HCT116 (cell line): ENCODE measurements at regions not wholly inside any gene's neighbourhood (a gene's known extent, or its start where the extent isn't known, plus 50 kb on each side); places are given as distances from the start of the nearest gene placed in this dataset.

Source experiments
- ATAC-seq: fragments of 200-7000 bp; cut with Tn5 transposase; 2 replicates; pipeline ENCODE4 v1.9.1; 2020; ENCODE audit warnings: mild to moderate bottlenecking, moderate library complexity
- BruUV-seq: library from RNA; stranded (reverse); fragments of 400-500 nt; replicated peaks from 2 replicates; lab custom pipeline; 2021; lab: Mats Ljungman, UMichigan
- CTCF ChIA-PET: fragments of 300-600 bp; sonication (Branson Sonifier 250); formaldehyde crosslinking; loops from one replicate; lab custom pipeline; 2021; ENCODE audit warnings: antibody characterized with exemption; lab: Charles Lee
- POLR2A ChIA-PET: fragments of 300-600, 350-600 bp; sonication (Branson Sonifier 250); formaldehyde crosslinking; loops from one replicate; lab custom pipeline; 2021; ENCODE audit warnings: antibody characterized with exemption; lab: Charles Lee
- RAD21 ChIA-PET, 2 experiments: fragments of 300-600 bp; sonication (Branson Sonifier 250); formaldehyde crosslinking; loops; one replicate each; lab custom pipeline; 2023; ENCODE audit warnings: low total read pairs in 2 of 2; ENCODE audit not compliant: uncharacterized antibody in 2 of 2, unreplicated experiment in 2 of 2, low non-redundant PET in 1 of 2; lab: Charles Lee
- DNase-seq: peaks from one replicate; pipeline ENCODE4 v3.0.0-alpha.2; 2010; ENCODE audit warnings: low read depth, low spot score
- H2AFZ ChIP-seq: fragments of 200-600 bp; shearing (Covaris generic), sonication (generic); 2 replicates; pipeline ENCODE4 v1.6.1; 2017; ENCODE audit warnings: low read depth, mixed run types, mixed read lengths, antibody characterized with exemption, low read length; ENCODE audit not compliant: poor library complexity, severe bottlenecking
- H3K27ac ChIP-seq: 2 replicates; pipeline ENCODE4 v1.5.1; 2012; ENCODE audit warnings: low read depth, low read length
- H3K27me3 ChIP-seq: fragments of 200-600 bp; sonication (generic); 2 replicates; pipeline ENCODE4 v1.6.1; 2016; ENCODE audit warnings: mixed run types, low read length, mixed read lengths; ENCODE audit not compliant: insufficient read depth
- H3K36me3 ChIP-seq, 2 experiments: fragments of 200-500 bp in 1 of 2; fragments of 200-600 bp in 1 of 2; sonication (Bioruptor generic) in 1 of 2; sonication (generic) in 1 of 2; 2 replicates each; pipeline versions ENCODE4 v1.5.1 to v1.6.1; 2014 to 2016; ENCODE audit warnings: low read length in 2 of 2, inconsistent platforms in 1 of 2, mixed read lengths in 1 of 2, mixed run types in 1 of 2; ENCODE audit not compliant: insufficient read depth in 2 of 2, control insufficient read depth in 1 of 2
- H3K4me1 ChIP-seq, 2 experiments: fragments of 200-600 bp in 1 of 2; sonication (generic) in 1 of 2; 2 replicates each; pipeline versions ENCODE4 v1.5.1 to v1.6.1; 2012 to 2017; ENCODE audit warnings: low read length in 2 of 2, inconsistent platforms in 1 of 2, mild to moderate bottlenecking in 1 of 2, mixed read lengths in 1 of 2, mixed run types in 1 of 2, moderate library complexity in 1 of 2; ENCODE audit not compliant: insufficient read depth in 2 of 2, control insufficient read depth in 1 of 2
- H3K4me2 ChIP-seq: fragments of 200-600 bp; sonication (generic); 2 replicates; pipeline ENCODE4 v1.6.1; 2017; ENCODE audit warnings: mixed run types, low read length, mixed read lengths
- H3K4me3 ChIP-seq, 2 experiments: fragments of 200-600 bp in 1 of 2; sonication (generic) in 1 of 2; replicated peaks in 1 of 2; 2 replicates each; pipeline ENCODE4 v1.5.1; 2011 to 2016; ENCODE audit warnings: low read length in 2 of 2, control low read depth in 1 of 2, low read depth in 1 of 2, mild to moderate bottlenecking in 1 of 2, mixed read lengths in 1 of 2, mixed run types in 1 of 2
- H3K79me2 ChIP-seq: fragments of 200-600 bp; sonication (generic); 2 replicates; pipeline ENCODE4 v1.6.1; 2017; ENCODE audit warnings: mild to moderate bottlenecking, mixed run types, low read length, moderate library complexity, mixed read lengths; ENCODE audit not compliant: insufficient read depth
- H3K9ac ChIP-seq: fragments of 200-600 bp; sonication (generic); 2 replicates; pipeline ENCODE4 v1.6.1; 2016; ENCODE audit warnings: low read length, mixed read lengths
- H3K9me2 ChIP-seq: fragments of 200-600 bp; sonication (generic), shearing (Covaris generic); 2 replicates; pipeline ENCODE4 v1.6.1; 2017; ENCODE audit warnings: mixed run types, mild to moderate bottlenecking, moderate library complexity; ENCODE audit not compliant: insufficient read depth
- H3K9me3 ChIP-seq, 2 experiments: fragments of 200-500 bp in 1 of 2; fragments of 200-600 bp in 1 of 2; sonication (Bioruptor generic) in 1 of 2; sonication (generic) in 1 of 2; 2 replicates each; pipeline ENCODE4 v1.6.1; 2014 to 2017; ENCODE audit warnings: low read length in 2 of 2, mixed read lengths in 2 of 2, inconsistent platforms in 1 of 2, low read depth in 1 of 2, mild to moderate bottlenecking in 1 of 2, mixed run types in 1 of 2, moderate library complexity in 1 of 2; ENCODE audit not compliant: control insufficient read depth in 1 of 2, insufficient read depth in 1 of 2
- H4K20me1 ChIP-seq: fragments of 200-600 bp; sonication (generic), shearing (Covaris generic); 2 replicates; pipeline ENCODE4 v1.6.1; 2017; ENCODE audit warnings: mixed run types, mild to moderate bottlenecking, moderate library complexity; ENCODE audit not compliant: insufficient read depth
- ATF3 ChIP-seq: IDR thresholded peaks from 2 replicates; pipeline ENCODE4 v1.6.1; 2012
- CEBPB ChIP-seq: IDR thresholded peaks from 2 replicates; pipeline ENCODE4 v1.6.1; 2012; ENCODE audit warnings: low read depth
- EGR1 ChIP-seq: IDR thresholded peaks from 2 replicates; pipeline ENCODE4 v1.6.1; 2012; ENCODE audit warnings: low read depth
- ELF1 ChIP-seq: IDR thresholded peaks from 2 replicates; pipeline ENCODE4 v1.6.1; 2012; ENCODE audit warnings: low read depth, borderline replicate concordance
- EZH2 ChIP-seq: fragments of 200-600 bp; sonication (generic); IDR thresholded peaks from 2 replicates; pipeline ENCODE4 v1.6.1; 2017; ENCODE audit warnings: antibody characterized with exemption, mixed run types
- EZH2phosphoT487 ChIP-seq: fragments of 200-600 bp; IDR thresholded peaks from 2 replicates; pipeline ENCODE4 v1.6.1; 2018; ENCODE audit warnings: antibody characterized with exemption, borderline replicate concordance
- FOSL1 ChIP-seq: IDR thresholded peaks from 2 replicates; pipeline ENCODE4 v1.6.1; 2012; ENCODE audit warnings: low read depth
- POLR2AphosphoS5 ChIP-seq: IDR thresholded peaks from 2 replicates; pipeline ENCODE4 v1.6.1; 2011; ENCODE audit warnings: mild to moderate bottlenecking, low read depth, low read length, moderate library complexity
- RAD21 ChIP-seq: IDR thresholded peaks from 2 replicates; pipeline ENCODE4 v1.6.1; 2012; ENCODE audit warnings: low read depth, mild to moderate bottlenecking
- REST ChIP-seq: IDR thresholded peaks from 2 replicates; pipeline ENCODE4 v1.6.1; 2012; ENCODE audit warnings: low read depth
- ZNF274 ChIP-seq: fragments of 200-500 bp; sonication (Bioruptor generic); IDR thresholded peaks from 2 replicates; pipeline ENCODE4 v1.6.1; 2014; ENCODE audit warnings: mild to moderate bottlenecking, low read depth, low read length, inconsistent platforms
- intact Hi-C: fragments of 100-400 bp; cut with micrococcal nuclease; formaldehyde crosslinking; loops from 2 replicates; pipeline ENCODE4 v1.10.0; 2022
- TF ChIP-seq, protein P1 (sequence below): IDR thresholded peaks from 2 replicates; pipeline ENCODE4 v1.6.1; 2011; ENCODE audit warnings: mild to moderate bottlenecking, low read length, moderate library complexity; ENCODE audit not compliant: insufficient replicate concordance; ENCODE audit errors: extremely low read depth

DNA sequence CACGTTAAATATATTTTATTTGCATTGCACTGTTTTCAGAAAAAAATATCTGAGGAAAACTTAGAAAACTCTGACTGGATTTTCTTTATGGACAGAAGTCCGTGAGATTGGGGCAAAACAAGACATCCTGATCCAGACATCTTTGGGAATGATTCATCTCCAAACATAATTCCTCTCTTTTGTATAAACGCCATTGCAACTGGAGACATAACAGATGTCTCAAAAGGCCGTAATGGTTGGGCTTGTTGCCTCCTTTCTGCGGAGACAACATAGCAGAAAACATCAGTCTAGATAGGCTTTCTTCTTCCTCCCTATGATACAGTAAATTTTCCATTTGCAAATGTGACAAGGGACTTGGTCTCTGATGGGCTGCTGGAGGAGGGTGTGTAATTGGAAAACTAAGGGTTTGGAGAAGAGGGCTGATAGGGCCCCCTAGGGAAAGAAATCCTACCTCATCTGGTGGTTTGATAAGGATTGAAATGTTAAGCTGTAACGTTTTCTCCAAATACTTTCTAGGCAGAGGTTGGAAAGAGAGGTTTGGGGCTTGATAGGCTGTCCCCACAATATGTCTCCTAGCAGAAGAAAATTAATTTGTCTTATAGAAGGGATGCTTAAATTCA is 631.5 kb upstream of the ST8SIA4 start:
- Histone ChIP-seq H3K4me1 (no peaks in the 10 kb centered on the region), H3K9me2 (0 out of 2 replicates have a peak, but pooled peaks cover 6% of the 10 kb centered on the region), H3K9me3 (no peaks in the 10 kb centered on the region), H3K4me3 (no peak overlapping the region), H3K79me2 (no peaks in the 10 kb centered on the region), H2AFZ (no peak overlapping the region), H3K36me3 (no peaks in the 10 kb centered on the region)
- DNase-seq (no peak), ATAC-seq (no peak)
- intact Hi-C loops = no loop called here
- TF ChIP-seq FOSL1 = no peak
- TF ChIP-seq, all 23 proteins: peak for 0
- no peaks in the 10 kb centered on the region for H3K27me3 ChIP-seq
- no peak overlapping the region for H3K4me2 ChIP-seq
- RAD21 ChIA-PET = no interaction called here
- H3K27ac ChIP-seq = no peak overlapping the region
- POLR2A ChIA-PET = no interaction called here
- BruUV-seq = no TSS peak
- H4K20me1 ChIP-seq = no peaks in the 10 kb centered on the region
- CTCF ChIA-PET = no interaction called here
- H3K9ac ChIP-seq = no peak overlapping the region

GRCh38 chr5:101532430-101532829 is 629.3 kb upstream of the ST8SIA4 start:
- intact Hi-C loops = no loop called here
- RAD21 ChIA-PET = no interaction called here
- DNase-seq = no peak
- TF ChIP-seq ATF3 = no peak
- no peak for TF ChIP-seq EGR1
- TF ChIP-seq REST = no peak
- TF ChIP-seq ELF1 = no peak
- TF ChIP-seq FOSL1 = no peak
- TF ChIP-seq CEBPB = no peak
- no peak for TF ChIP-seq EZH2
- TF ChIP-seq EZH2phosphoT487 = no peak
- TF ChIP-seq, protein P1, sequence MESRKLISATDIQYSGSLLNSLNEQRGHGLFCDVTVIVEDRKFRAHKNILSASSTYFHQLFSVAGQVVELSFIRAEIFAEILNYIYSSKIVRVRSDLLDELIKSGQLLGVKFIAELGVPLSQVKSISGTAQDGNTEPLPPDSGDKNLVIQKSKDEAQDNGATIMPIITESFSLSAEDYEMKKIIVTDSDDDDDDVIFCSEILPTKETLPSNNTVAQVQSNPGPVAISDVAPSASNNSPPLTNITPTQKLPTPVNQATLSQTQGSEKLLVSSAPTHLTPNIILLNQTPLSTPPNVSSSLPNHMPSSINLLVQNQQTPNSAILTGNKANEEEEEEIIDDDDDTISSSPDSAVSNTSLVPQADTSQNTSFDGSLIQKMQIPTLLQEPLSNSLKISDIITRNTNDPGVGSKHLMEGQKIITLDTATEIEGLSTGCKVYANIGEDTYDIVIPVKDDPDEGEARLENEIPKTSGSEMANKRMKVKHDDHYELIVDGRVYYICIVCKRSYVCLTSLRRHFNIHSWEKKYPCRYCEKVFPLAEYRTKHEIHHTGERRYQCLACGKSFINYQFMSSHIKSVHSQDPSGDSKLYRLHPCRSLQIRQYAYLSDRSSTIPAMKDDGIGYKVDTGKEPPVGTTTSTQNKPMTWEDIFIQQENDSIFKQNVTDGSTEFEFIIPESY = no peak
- no peak for TF ChIP-seq ZNF274
- TF ChIP-seq POLR2AphosphoS5 = no peak
- no peak for TF ChIP-seq RAD21

More at GRCh38 chr5:101532430-101532829, 629.3 kb upstream of the ST8SIA4 start:
- no peaks in the 10 kb centered on the region for H3K9me3 ChIP-seq
- H3K4me1 ChIP-seq = no peaks in the 10 kb centered on the region
- H3K79me2 ChIP-seq = no peaks in the 10 kb centered on the region
- no TSS peak for BruUV-seq
- POLR2A ChIA-PET = no interaction called here
- H3K27me3 ChIP-seq = no peaks in the 10 kb centered on the region
- no peak overlapping the region for H3K4me3 ChIP-seq
- H3K9ac ChIP-seq = no peak overlapping the region
- no peak overlapping the region for H3K4me2 ChIP-seq
- H4K20me1 ChIP-seq = no peaks in the 10 kb centered on the region
- 0 out of 2 replicates have a peak, but pooled peaks cover 6% of the 10 kb centered on the region for H3K9me2 ChIP-seq
- no peak overlapping the region for H3K27ac ChIP-seq
- no peaks in the 10 kb centered on the region for H3K36me3 ChIP-seq
- no peak for ATAC-seq
- CTCF ChIA-PET = no interaction called here
- no peak overlapping the region for H2AFZ ChIP-seq
